IMR-90 (cell line): ENCODE measurements at regions not wholly inside any gene's neighbourhood (a gene's known extent, or its start where the extent isn't known, plus 50 kb on each side); places are given as distances from the start of the nearest gene placed in this dataset.

Source experiments
- ATAC-seq: fragments of 200-7000 bp; cut with Tn5 transposase; 2 replicates; pipeline ENCODE4 v1.9.1; 2020; ENCODE audit warnings: low read depth, mild to moderate bottlenecking, moderate library complexity
- BruUV-seq: library from RNA; stranded (reverse); fragments of 400-500 nt; replicated peaks from 2 replicates; lab custom pipeline; 2021; lab: Mats Ljungman, UMichigan
- CTCF ChIA-PET: fragments of 300-600 bp; formaldehyde crosslinking; extraction: SDS; loops from one replicate; lab custom pipeline; 2021; ENCODE audit warnings: antibody characterized with exemption; lab: Yijun Ruan, JAX
- POLR2A ChIA-PET: fragments of 300-600 bp; sonication (Branson Sonifier 250); formaldehyde crosslinking; loops from one replicate; lab custom pipeline; 2022; ENCODE audit warnings: antibody characterized with exemption; ENCODE audit not compliant: unreplicated experiment; lab: Charles Lee
- DNase-seq: peaks from one replicate; pipeline ENCODE4 v3.0.0; 2013
- H2AFZ ChIP-seq: replicated peaks from 2 replicates; pipeline ENCODE3; 2013; ENCODE audit warnings: low read length, mild to moderate bottlenecking; ENCODE audit not compliant: poor library complexity
- H2AK5ac ChIP-seq: 2 replicates; pipeline ENCODE4 v1.6.1; 2013; ENCODE audit warnings: low read depth, low read length, inconsistent platforms
- H2AK9ac ChIP-seq: replicated peaks from 2 replicates; pipeline ENCODE3; 2013; ENCODE audit warnings: mild to moderate bottlenecking, low read depth, low read length, moderate library complexity; ENCODE audit not compliant: poor library complexity
- H2BK120ac ChIP-seq: 2 replicates; pipeline ENCODE4 v1.6.1; 2013; ENCODE audit warnings: low read depth, low read length, inconsistent platforms
- H2BK15ac ChIP-seq: 3 replicates; pipeline ENCODE4 v1.6.1; 2013; ENCODE audit warnings: low read depth, low read length, inconsistent platforms
- H2BK20ac ChIP-seq: 2 replicates; pipeline ENCODE4 v1.6.1; 2013; ENCODE audit warnings: low read depth, mild to moderate bottlenecking, inconsistent platforms, low read length, moderate library complexity
- H2BK5ac ChIP-seq: 2 replicates; pipeline ENCODE4 v1.6.1; 2013; ENCODE audit warnings: mild to moderate bottlenecking, low read depth, low read length, inconsistent platforms; ENCODE audit not compliant: poor library complexity, severe bottlenecking
- H3K14ac ChIP-seq: replicated peaks from 2 replicates; pipeline ENCODE4 v1.6.1; 2013; ENCODE audit warnings: low read depth, low read length, inconsistent platforms
- H3K18ac ChIP-seq: 2 replicates; pipeline ENCODE4 v1.6.1; 2013; ENCODE audit warnings: low read depth, low read length, control low read depth
- H3K23ac ChIP-seq: 2 replicates; pipeline ENCODE4 v1.6.1; 2013; ENCODE audit warnings: low read depth, low read length, inconsistent platforms
- H3K27ac ChIP-seq: 2 replicates; pipeline ENCODE4 v1.5.1; 2013; ENCODE audit warnings: mild to moderate bottlenecking, control low read depth, low read length; ENCODE audit not compliant: insufficient read depth
- H3K27me3 ChIP-seq: 2 replicates; pipeline ENCODE4 v1.6.1; 2013; ENCODE audit warnings: low read length; ENCODE audit not compliant: control insufficient read depth, insufficient read depth
- H3K36me3 ChIP-seq: 2 replicates; pipeline ENCODE4 v1.6.1; 2013; ENCODE audit warnings: low read length, mixed read lengths; ENCODE audit not compliant: control insufficient read depth, insufficient read depth
- H3K4ac ChIP-seq: 2 replicates; pipeline ENCODE4 v1.6.1; 2013; ENCODE audit warnings: low read depth, low read length, inconsistent platforms
- H3K4me1 ChIP-seq: 2 replicates; pipeline ENCODE4 v1.6.1; 2013; ENCODE audit warnings: low read length, mixed read lengths; ENCODE audit not compliant: control insufficient read depth, insufficient read depth
- H3K4me2 ChIP-seq: 2 replicates; pipeline ENCODE4 v1.6.1; 2013; ENCODE audit warnings: low read depth, mild to moderate bottlenecking, control low read depth, low read length, moderate library complexity
- H3K4me3 ChIP-seq: 2 replicates; pipeline ENCODE4 v1.5.1; 2013; ENCODE audit warnings: low read depth, mild to moderate bottlenecking, control low read depth, low read length, moderate library complexity; ENCODE audit not compliant: insufficient read depth
- H3K56ac ChIP-seq: 2 replicates; pipeline ENCODE4 v1.6.1; 2013; ENCODE audit warnings: low read length, inconsistent platforms; ENCODE audit not compliant: insufficient read depth; ENCODE audit errors: extremely low read depth
- H3K79me1 ChIP-seq, 2 experiments: 2 replicates each; pipeline ENCODE4 v1.6.1; 2013; ENCODE audit warnings: low read length in 2 of 2, inconsistent platforms in 1 of 2, low read depth in 1 of 2
- H3K9ac ChIP-seq: 2 replicates; pipeline ENCODE4 v1.6.1; 2013; ENCODE audit warnings: low read depth, low read length, control low read depth
- H3K9me1 ChIP-seq: 2 replicates; pipeline ENCODE4 v1.6.1; 2013; ENCODE audit warnings: low read length, inconsistent platforms; ENCODE audit not compliant: insufficient read depth
- H3K9me3 ChIP-seq: 2 replicates; pipeline ENCODE4 v1.6.1; 2013; ENCODE audit warnings: low read length; ENCODE audit not compliant: control insufficient read depth, insufficient read depth
- H4K20me1 ChIP-seq: 2 replicates; pipeline ENCODE4 v1.6.1; 2013; ENCODE audit warnings: low read length, inconsistent platforms; ENCODE audit not compliant: insufficient read depth
- H4K5ac ChIP-seq: 2 replicates; pipeline ENCODE4 v1.6.1; 2013; ENCODE audit warnings: mild to moderate bottlenecking, low read depth, low read length, control low read depth
- H4K8ac ChIP-seq, 2 experiments: 2 replicates each; pipeline ENCODE4 v1.6.1; 2013; ENCODE audit warnings: low read depth in 2 of 2, low read length in 2 of 2, control low read depth in 1 of 2, inconsistent platforms in 1 of 2
- H4K91ac ChIP-seq: 2 replicates; pipeline ENCODE4 v1.6.1; 2013; ENCODE audit warnings: low read depth, low read length, inconsistent platforms; ENCODE audit not compliant: insufficient read depth
- BHLHE40 ChIP-seq: fragments of 150-350 bp; IDR thresholded peaks from 2 replicates; pipeline ENCODE4 v1.6.1; 2016; ENCODE audit warnings: mild to moderate bottlenecking, low read depth, low read length
- CEBPB ChIP-seq: IDR thresholded peaks from 2 replicates; pipeline ENCODE4 v1.6.1; 2012; ENCODE audit warnings: low read depth, low read length, improper control_type of control experiment
- FOS ChIP-seq: fragments of 150-350 bp; IDR thresholded peaks from 2 replicates; pipeline ENCODE4 v1.6.1; 2016; ENCODE audit warnings: low read depth, low read length
- MAFK ChIP-seq: IDR thresholded peaks from 2 replicates; pipeline ENCODE4 v1.6.1; 2012; ENCODE audit warnings: low read depth, low read length, improper control_type of control experiment
- MAZ ChIP-seq: IDR thresholded peaks from 2 replicates; pipeline ENCODE4 v1.6.1; 2012; ENCODE audit warnings: low read depth, mild to moderate bottlenecking, low read length, improper control_type of control experiment, moderate library complexity, borderline replicate concordance
- NFE2L2 ChIP-seq: fragments of 150-350 bp; IDR thresholded peaks from 2 replicates; pipeline ENCODE4 v1.6.1; 2016; ENCODE audit warnings: low read depth, mild to moderate bottlenecking, low read length
- POLR2A ChIP-seq: IDR thresholded peaks from 2 replicates; pipeline ENCODE4 v1.6.1; 2012; ENCODE audit warnings: mild to moderate bottlenecking, low read depth, low read length
- RAD21 ChIP-seq: IDR thresholded peaks from 2 replicates; pipeline ENCODE4 v1.6.1; 2012; ENCODE audit warnings: low read length, improper control_type of control experiment
- RCOR1 ChIP-seq: IDR thresholded peaks from 2 replicates; pipeline ENCODE4 v1.6.1; 2012; ENCODE audit warnings: mild to moderate bottlenecking, low read length, improper control_type of control experiment; ENCODE audit not compliant: insufficient replicate concordance
- RFX5 ChIP-seq: IDR thresholded peaks from 2 replicates; pipeline ENCODE4 v1.8.0; 2012; ENCODE audit warnings: low read depth, mild to moderate bottlenecking, low read length, moderate library complexity
- SMC3 ChIP-seq: fragments of 150-350 bp; IDR thresholded peaks from 2 replicates; pipeline ENCODE4 v1.6.1; 2016; ENCODE audit warnings: low read depth, mild to moderate bottlenecking, antibody characterized with exemption, low read length, moderate library complexity
- USF2 ChIP-seq: fragments of 150-350 bp; IDR thresholded peaks from 2 replicates; pipeline ENCODE4 v1.6.1; 2017; ENCODE audit warnings: mild to moderate bottlenecking, antibody characterized with exemption, low read length, low read depth
- WGBS, 2 experiments: methylation state at CpG; one replicate each; pipeline versions ENCODE4 v1.1.5 to v1.1.7; 2013; ENCODE audit warnings: missing lambda C conversion rate in 2 of 2; ENCODE audit not compliant: insufficient read length in 1 of 2; ENCODE audit errors: extremely low coverage in 2 of 2; 5-methylcytosine and 5-hydroxymethylcytosine counted together
- dilution Hi-C: fragments of 300-500 bp; cut with HindIII; formaldehyde crosslinking; loops from one replicate; pipeline ENCODE4 v1.14.3; 2018; ENCODE audit warnings: low sequenced_read_pairs; ENCODE audit not compliant: unreplicated experiment
- in situ Hi-C: fragments of 300-500 bp; cut with MboI; formaldehyde crosslinking; loops from 3 replicates; pipeline ENCODE4 v1.14.3; 2019; ENCODE audit warnings: low sequenced_read_pairs, inconsistent platforms, mixed read lengths
- intact Hi-C: fragments of 100-400 bp; cut with micrococcal nuclease; formaldehyde crosslinking; loops from 2 replicates; pipeline ENCODE4 v1.10.0; 2022
- TF ChIP-seq, protein P1 (sequence below): fragments of 150-350 bp; IDR thresholded peaks from 2 replicates; pipeline ENCODE4 v1.6.1; 2016; ENCODE audit warnings: low read depth, mild to moderate bottlenecking, low read length, moderate library complexity, borderline replicate concordance

- intact Hi-C loops (no loop called here), in situ Hi-C loops (no loop called here), dilution Hi-C loops (no loop called here)
- H2AK5ac ChIP-seq = no peak overlapping the region
- H3K56ac ChIP-seq = no peak overlapping the region
- H3K14ac ChIP-seq = no peak overlapping the region
- H2AK9ac ChIP-seq = no peak overlapping the region
- ChIA-PET CTCF (no interaction called here), POLR2A (no interaction called here)
- H3K18ac ChIP-seq = no peak overlapping the region
- H3K4me3 ChIP-seq = no peak overlapping the region
- H4K5ac ChIP-seq = no peak overlapping the region
- no peak overlapping the region for H2AFZ ChIP-seq
- no peak overlapping the region for H2BK5ac ChIP-seq
- no peaks in the 10 kb centered on the region for H3K79me1 ChIP-seq
- no peak overlapping the region for H3K9ac ChIP-seq
- no peaks in the 10 kb centered on the region for H3K9me3 ChIP-seq
- no peak for DNase-seq
- BruUV-seq = no TSS peak
- H4K20me1 ChIP-seq = no peaks in the 10 kb centered on the region
- TF ChIP-seq FOS (no peak), RCOR1 (no peak), SMC3 (no peak), MAFK (no peak), RAD21 (no peak), BHLHE40 (no peak), NFE2L2 (no peak), MAZ (no peak), POLR2A (no peak), USF2 (no peak), RFX5 (no peak), CEBPB (no peak)
- TF ChIP-seq, protein P1, sequence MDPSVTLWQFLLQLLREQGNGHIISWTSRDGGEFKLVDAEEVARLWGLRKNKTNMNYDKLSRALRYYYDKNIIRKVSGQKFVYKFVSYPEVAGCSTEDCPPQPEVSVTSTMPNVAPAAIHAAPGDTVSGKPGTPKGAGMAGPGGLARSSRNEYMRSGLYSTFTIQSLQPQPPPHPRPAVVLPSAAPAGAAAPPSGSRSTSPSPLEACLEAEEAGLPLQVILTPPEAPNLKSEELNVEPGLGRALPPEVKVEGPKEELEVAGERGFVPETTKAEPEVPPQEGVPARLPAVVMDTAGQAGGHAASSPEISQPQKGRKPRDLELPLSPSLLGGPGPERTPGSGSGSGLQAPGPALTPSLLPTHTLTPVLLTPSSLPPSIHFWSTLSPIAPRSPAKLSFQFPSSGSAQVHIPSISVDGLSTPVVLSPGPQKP = no peak
- no peaks in the 10 kb centered on the region for H3K9me1 ChIP-seq
- no peak overlapping the region for H3K4me2 ChIP-seq
- H2BK15ac ChIP-seq = no peak overlapping the region
- H2BK20ac ChIP-seq = no peak overlapping the region
- no peak for ATAC-seq
- no peak overlapping the region for H3K27ac ChIP-seq
- no peak overlapping the region for H4K8ac ChIP-seq
- 44% methylated on average over 4 of the region's 6 CpGs; no CpG with 5 or more reads in 1 of the 2 experiments for WGBS, 2 experiments
- no peaks in the 10 kb centered on the region for H3K27me3 ChIP-seq
- no peak overlapping the region for H4K91ac ChIP-seq
- H3K4ac ChIP-seq = no peak overlapping the region
- H2BK120ac ChIP-seq = no peak overlapping the region
- H3K23ac ChIP-seq = no peak overlapping the region
- H3K4me1 ChIP-seq = no peaks in the 10 kb centered on the region
- H3K36me3 ChIP-seq = no peaks in the 10 kb centered on the region
Measured at GRCh38 chr14:56884617-56885016, 74.3 kb upstream of the OTX2 start.
